CD4-positive, alpha-beta T cell treated with Interleukin-21 for 1 hour (primary cell): ENCODE measurements at regions not wholly inside any gene's neighbourhood (a gene's known extent, or its start where the extent isn't known, plus 50 kb on each side); places are given as distances from the start of the nearest gene placed in this dataset.
"Not testable (repeated sequence)": the region's sequence is repeated elsewhere in the genome, so short reads cannot be mapped to it uniquely, and the experiment has no call there.

Experiments used
- DNase-seq: peaks from one replicate; pipeline ENCODE4 v3.0.0-alpha.2; 2020

DNA sequence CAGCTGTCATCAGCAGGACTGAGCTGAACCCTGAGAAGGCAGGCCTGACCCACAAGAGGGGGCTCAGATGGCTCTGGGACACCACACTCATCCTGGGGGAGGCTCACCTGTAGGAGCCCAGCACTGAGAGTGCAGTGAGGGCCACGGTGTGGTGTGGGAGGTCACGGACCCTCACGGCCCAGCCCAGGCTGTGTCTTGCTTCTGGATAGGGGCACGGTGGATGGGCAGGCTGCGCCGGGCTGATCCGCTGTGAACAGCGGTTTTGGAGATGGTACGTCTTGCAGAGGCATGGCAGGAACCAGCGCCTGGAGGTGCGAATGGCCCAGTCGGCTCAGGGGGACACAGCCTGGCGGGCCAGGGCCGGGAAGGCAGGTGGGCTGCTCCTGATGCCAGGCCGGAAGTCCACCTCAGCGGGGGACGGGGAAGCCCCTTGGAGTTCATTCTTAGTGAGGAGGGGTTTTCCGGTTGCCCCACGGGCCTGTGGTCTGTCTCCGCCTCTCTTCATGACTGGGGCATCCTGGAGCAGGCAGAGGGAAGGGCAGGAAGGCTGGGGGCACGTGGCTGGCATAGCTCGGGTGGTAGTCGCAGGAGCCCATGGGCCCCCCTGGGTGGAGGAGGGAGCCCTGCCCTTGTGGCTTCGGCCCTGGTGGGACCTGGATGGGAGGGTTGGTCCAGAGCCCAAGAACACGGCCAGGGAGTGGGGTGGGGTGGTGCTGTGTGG lies 112.5 kb downstream of the UNCX start:
- no peak for DNase-seq

GRCh38 chr7:1345796-1346755 lies 113.2 kb downstream of the MICALL2 start:
- no peak for DNase-seq

DNA sequence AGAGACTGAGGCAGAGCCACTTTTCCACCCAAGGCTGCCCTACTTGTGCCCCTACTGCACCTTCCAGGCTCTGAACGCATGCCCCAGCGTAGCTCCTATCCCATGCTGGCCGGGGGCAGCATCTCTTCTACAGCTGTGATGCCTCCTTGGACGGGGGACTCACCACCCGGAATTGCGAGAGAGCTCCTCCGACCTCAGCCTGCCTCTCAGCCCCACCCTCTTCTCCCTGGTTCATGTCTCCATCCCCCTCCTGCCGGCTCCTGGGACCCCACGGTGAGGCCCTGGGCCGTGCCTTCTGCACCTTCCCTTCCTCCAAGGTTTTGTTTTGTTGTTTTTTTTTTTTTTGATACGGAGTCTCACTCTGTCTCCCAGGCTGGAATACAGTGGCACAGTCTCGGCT lies 112.4 kb downstream of the MICALL2 start:
- no peak for DNase-seq

DNA sequence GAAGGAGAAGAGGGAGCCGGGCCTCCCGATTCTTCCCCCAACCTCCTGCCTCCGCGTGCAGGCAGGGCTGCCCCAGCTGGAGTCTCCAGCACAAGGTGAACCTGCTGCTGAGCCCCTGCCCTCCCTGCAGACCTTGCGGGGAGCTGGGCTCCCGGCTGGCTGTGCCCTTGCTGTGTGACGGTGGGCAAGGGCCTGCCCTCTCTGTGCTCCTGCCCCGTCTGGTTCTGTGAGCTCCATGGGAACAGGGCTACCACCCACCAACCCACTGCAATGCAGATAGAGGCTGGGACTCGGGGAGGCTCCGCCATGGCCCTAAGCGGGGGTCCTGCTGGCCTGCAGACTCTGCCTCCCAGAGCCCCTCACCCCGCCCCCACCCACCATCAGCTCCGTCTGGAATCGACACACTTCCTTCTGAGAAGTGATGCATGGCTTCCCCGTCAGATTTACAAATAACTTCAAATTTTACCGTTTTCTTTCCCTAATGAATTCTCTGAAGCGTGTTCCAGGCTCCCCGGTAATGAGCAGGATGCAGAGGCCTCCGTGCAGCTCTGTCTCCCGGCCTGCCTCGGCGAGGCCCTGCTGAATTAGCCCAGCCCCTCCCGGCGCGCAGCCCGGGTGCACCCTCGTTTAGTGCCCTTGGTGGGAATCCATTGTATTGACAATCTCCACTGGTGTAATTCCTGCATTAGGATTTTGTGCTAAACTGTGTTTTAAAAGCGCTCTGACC lies 111.0 kb downstream of the MICALL2 start:
- no peak for DNase-seq

- no peak for DNase-seq
Measured at GRCh38 chr7:1348823-1349335, 110.4 kb downstream of the MICALL2 start.

DNA sequence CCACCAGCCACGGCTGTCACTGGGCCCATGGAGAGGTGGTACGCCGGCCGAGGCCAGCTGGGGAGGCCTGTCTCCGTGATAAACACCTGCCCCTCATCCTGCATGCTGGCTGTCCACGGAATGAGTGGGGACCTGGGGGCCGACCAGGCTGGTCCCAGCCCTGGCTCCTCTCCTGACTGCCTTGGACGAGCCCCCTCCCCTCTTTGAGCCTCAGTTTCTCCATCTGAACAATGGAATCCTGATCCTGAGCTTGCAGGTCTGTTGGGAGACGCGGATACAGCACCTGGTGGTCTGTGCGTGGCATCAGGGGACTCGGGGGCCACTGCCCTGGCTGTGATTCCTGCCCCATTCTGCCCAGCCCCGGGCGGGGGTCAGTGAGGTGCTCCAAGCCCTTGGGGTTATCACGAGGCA lies 109.9 kb downstream of the MICALL2 start:
- no peak for DNase-seq

DNA sequence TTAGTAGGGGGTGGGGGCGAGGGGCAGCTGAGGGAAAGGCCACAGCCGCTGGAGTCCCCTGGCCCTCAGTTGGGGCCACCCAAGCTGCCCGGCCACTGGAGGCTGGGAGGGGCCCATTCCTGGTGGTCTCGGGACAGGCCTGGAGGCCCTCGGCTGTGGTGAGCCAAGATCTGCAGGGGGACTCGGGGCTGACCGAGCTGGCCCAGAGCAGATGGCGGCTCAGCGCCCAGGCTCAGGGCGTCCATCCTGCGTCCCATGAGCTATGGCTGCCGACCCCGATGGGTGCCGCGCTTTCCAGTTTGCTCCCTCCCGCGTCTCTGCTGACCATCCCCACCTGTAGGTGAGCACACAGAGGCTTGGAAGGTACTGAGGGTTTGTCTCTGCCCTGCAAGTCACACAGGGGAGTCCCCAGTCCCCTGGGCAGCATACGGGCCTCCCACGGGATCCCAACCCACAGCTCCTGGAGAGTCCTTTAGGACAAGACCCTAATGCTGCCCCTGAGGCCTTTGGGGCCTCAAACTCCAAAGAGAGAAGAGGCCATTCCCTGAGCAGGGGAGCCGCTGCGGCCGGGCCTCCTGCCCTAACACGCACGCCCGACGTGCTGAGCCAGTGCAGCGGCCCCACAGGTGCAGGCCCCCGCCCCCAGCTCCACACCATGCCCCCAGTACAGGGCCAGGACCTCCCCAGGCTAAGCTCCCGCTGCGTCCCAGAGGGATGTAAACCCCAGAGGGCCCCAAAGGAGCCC lies 107.2 kb downstream of the MICALL2 start:
- DNase-seq = no peak

DNA sequence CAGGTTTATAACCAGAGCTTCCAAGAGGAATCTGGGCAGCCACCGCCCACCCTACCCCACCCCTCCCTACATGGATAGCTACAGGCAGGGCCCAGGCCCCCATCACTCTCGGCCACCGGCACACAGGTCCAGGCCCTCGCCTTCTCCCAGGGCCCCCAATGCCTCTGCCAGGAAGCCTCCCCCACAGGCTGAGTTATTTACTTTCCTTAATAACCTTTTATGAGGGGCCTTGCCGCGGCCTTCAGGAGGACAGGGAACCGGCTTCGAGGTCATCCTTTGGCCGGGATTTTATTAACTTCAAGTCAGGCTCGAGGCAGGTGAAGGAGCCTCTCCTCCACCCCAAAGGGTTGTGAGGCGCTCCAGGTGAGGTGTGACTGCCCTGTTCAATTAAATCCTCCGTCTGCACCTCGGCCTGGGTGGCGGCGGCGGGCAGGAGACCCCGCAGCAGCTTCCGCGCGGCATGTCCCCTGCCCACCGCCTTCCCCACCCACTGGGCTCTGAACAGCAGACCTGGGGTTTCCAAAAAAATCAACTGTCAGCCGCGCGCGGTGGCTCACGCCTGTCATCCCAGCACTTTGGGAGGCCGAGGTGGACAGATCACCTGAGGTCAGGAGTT lies 106.5 kb downstream of the MICALL2 start:
- no peak for DNase-seq

DNA sequence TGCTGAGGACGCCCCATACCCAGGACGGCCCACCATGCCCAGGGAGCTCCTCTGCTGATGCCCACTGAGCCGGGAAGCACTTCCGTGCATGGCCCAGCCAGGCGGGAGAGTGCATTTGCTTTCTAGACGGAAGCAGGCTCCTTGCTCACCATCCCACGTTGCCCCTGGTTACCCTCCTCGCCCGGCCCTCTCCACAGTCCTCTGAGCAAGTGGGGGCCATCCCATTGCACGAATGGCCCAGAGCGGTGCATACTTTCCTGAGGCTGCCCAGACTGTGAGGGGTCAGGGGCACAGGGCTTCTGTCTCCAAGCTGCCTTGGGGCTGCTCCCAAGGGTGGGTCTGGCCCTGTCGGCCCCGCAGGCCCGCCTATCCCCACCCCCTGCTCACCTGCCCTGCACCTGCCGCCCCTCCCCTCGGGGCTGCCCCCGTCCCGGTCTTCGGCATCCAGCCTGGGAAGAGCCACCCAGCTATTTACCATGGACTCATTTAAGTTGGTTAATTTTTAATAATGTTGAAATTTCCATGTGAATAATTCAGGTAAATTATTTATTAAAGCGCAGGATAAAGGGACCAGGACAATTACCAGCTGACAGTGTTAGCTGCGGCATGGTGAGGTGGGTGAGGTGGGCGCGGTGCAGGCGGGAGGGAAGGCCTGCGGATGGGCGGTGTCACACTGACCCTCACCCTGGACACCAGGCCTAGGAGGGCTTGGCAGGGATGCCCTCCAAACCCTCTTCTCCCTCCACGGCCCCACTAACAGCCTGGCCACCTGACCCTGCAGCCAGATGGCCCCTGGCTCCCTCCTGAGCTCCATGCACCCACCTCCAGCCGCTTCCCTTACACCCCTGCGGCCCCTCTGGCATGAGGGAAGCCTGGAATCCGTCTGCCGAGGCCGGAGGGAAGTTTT lies 104.4 kb downstream of the MICALL2 start:
- no peak for DNase-seq

GRCh38 chr7:1355568-1356340 lies 103.5 kb downstream of the MICALL2 start:
- no peak for DNase-seq

DNA sequence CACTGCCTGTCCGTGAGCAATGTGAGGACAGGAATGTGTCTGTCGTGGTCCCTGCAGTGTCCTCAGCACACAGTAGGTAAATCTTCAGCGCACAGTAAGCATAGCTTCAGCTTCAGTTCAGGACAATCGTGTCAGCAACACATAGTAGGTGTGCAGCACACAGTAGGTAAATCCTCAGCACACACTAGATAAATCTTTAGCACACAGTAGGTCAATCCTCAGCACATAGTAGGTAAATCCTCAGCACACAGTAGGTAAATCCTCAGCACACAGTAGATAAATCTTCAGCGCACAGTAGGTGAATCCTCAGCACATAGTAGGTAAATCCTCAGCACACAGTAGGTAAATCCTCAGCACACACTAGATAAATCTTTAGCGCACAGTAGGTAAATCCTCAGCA lies 102.4 kb downstream of the MICALL2 start:
- DNase-seq = not testable (repeated sequence)

- not testable (repeated sequence) for DNase-seq
Measured at GRCh38 chr7:1357260-1357600, 102.0 kb downstream of the MICALL2 start.

GRCh38 chr7:1357601-1358271 lies 101.5 kb downstream of the MICALL2 start:
- DNase-seq = no peak

GRCh38 chr7:1358376-1359050 lies 100.8 kb downstream of the MICALL2 start:
- no peak for DNase-seq

DNA sequence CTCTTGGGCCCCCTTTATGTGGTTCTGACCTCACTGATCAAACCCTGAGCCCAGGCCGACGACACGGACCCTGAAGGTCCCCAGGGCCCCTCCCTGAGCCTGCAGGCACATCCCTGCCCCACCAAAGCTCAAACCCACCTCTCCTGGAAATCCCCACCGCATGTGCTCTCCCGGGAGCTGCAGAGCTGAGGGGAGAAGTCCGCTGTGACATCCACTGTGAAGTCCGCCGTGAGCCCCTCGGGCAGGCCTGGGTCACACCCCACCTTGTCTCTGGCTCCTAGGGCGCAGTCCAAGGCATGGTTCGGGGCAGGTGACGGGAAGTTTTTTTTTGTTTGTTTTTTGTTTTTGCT lies 100.2 kb downstream of the MICALL2 start:
- DNase-seq = no peak

DNA sequence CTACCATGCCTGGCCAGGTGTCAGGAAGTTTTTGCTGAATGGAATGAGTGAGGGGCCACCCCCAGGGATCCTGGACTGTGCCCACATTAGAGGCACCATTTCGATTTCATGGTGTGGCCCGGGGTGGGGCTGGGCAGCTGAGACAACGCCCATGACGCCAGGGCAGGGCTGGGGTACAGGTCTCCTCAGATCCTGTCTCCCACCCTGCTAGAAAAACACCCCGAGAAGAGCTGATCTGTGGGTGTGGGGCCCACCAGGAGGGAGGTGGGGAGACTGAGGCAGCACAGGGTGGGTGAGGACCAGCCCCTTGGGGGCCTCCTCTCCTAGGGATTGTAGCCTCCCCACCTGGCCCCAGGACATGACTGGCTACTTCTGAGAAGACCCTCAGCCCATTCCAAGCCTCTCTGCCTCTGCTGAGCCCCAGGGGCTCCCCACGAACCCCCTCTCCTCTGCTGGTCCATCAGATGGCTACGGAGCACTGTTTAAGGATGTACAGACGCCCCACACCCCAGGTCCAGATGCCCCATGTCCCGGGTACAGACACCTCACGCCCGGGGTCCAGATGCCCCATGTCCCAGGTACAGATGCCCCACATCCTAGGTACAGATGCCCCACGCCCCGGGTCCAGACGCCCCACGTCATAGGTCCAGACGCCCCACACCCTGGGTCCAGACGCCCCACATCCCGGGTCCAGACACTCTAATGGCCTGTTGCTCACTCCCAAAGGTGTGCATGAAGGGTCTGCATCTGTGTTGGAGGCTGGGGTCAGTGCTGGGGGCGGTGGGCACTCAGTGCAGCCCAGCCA lies 99.4 kb downstream of the MICALL2 start:
- DNase-seq = no peak

- no peak for DNase-seq
Measured at GRCh38 chr7:1360521-1360971, 98.7 kb downstream of the MICALL2 start.
